ENCODE measurements at regions not wholly inside any gene's neighbourhood (a gene's known extent, or its start where the extent isn't known, plus 50 kb on each side); places are given as distances from the start of the nearest gene placed in this dataset.
"Not testable (repeated sequence)": the region's sequence is repeated elsewhere in the genome, so short reads cannot be mapped to it uniquely, and the experiment has no call there.

DNA sequence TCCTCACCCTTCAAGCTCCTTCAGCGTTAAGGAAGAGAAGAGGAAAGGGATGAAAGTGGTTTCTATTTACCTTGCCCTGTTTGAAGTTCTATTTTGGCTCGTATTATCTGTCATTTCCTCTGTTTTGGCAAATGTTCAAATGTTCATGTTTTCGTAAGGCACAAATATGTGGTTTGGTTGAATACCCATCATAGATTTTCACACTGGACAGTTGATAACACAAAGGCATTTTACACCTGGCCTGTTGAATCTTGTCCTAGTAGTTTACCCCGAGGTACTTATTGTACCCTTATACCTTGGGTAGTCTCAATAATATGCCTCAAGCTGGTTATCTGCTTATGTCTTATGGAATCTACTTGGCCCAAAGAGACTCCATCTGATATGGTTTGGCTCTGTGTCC is 706.9 kb downstream of the METTL15 start:
- no peak for DNase-seq (ENCODE audit: low spot score)

- DNase-seq (ENCODE audit: low spot score), result no peak
These were observed 700.6 kb downstream of the METTL15 start for GRCh38 chr11:28808771-28809170.

DNA sequence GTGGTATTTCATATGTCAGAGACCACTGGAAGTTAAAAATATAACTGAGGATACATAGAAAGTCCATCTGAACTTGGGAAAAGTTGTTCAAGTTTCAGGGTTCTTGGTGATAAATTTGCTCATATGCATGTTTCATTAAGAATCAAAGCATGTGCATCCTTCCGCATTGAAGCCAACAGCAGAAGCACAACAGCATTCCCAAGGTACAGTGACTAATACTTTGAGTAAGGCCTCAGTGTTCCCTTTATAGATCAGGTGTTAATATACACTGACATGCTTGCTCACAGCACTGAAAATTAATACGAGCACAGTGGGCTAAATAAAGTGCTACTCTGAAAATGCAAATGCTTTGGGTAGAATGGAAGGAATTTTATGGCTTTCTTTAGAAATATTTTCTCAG is 691.1 kb downstream of the METTL15 start:
- no peak for DNase-seq (ENCODE audit: low spot score)

GRCh38 chr11:28798286-28798685 is 690.1 kb downstream of the METTL15 start:
- DNase-seq (ENCODE audit: low spot score), result no peak

- no peak for DNase-seq (ENCODE audit: low spot score)
These were observed 689.3 kb downstream of the METTL15 start for GRCh38 chr11:28797536-28797935.

GRCh38 chr11:28794405-28794804 is 686.2 kb downstream of the METTL15 start:
- DNase-seq (ENCODE audit: low spot score), result no peak

GRCh38 chr11:28793282-28793738 is 685.1 kb downstream of the METTL15 start:
- DNase-seq (ENCODE audit: low spot score), result no peak

DNA sequence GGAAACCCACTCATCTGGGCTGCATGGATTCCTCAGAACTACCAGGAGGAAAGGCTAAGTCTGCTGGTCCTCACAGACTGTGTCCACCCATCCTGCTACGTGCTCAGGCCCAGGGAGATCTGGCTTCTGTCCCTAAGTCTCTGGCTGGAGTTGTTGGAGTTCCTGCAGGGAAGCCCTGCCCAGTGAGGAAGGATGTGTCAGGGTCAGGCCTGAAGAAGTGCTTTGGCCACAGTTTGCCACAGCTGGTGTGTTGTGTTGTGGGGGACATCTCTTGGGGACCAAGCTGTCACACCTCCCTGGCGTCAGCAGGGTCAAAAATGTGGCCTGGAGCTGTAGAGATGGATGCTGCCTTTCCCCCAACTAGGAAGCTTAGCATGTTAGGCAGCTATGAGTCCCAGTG is 684.7 kb downstream of the METTL15 start:
- no peak for DNase-seq (ENCODE audit: low spot score)

DNA sequence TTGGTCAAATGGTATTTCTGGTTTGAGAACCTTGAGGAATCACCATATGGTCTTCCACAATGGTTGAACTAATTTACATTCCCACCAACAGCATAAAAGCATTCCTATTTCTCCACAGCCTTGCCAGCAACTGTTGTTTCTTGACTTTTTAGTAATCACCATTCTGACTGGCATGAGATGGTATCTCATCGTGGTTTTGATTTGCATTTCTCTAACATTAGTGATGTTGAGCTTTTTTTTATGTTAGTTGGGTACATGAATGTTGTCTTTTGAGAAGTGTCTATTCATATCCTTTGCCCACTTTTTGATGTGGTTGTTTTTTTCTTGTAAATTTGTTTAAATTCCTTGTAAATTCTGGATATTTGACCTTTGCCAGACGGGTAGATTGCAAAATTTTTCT is 679.7 kb downstream of the METTL15 start:
- DNase-seq (ENCODE audit: low spot score), result not testable (repeated sequence)

DNA sequence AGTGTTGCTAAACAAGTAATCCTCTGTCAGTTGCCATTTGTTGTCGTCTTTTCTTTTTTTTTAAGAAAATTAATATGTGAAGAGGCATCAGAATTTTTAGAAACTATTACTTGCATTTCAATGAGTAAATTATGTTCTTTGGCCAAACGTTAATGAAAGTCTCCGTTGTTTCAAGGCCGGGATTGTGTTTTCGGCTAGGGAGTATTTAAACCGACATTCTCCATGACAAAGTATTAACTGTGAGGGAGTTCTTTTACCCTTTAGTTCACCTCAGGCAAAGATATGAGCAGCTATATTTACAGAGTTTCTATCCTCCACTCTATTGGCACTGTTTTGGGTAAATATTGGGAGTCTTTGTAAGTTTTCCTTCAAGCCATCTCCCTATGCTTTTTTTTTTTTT is 668.9 kb downstream of the METTL15 start:
- DNase-seq (ENCODE audit: low spot score), result no peak

DNA sequence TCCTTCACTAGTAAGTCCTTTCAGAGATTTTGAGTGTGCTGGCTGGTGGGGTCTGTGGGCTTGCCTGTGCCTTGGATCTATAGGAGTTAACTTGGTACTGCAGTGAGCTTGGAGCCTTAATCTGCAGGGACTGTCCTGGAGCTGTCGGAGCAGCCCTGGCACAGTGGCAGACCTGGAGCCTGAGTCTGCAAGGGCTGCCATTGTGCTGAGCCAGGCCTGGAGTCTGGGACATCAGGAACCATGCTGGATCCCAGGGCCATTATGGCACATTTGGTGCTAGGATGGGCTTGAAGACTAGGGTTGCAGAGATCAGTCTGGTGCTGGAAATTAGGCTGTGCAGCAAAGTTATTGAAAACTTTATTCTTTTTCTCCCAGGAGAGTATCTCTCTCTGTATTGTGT is 665.4 kb downstream of the METTL15 start:
- no peak for DNase-seq (ENCODE audit: low spot score)

DNA sequence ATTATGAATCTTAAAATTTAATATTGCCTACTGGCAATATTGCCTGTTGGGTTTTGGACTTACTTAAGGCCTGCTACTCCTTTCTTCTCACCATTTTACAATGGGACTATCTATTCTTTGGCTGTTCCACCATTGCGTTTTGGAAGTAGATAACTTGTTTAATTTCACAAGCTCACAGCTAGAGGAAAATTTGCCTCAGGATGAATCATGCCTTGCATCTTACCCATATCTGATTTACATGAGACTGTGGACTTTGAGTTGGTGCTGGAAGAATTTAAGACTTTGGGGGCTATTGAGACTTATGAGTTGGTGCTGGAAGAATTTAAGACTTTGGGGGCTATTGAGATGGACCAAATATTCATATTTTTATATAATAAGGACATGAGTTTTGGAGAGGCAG is 662.6 kb downstream of the METTL15 start:
- no peak for DNase-seq (ENCODE audit: low spot score)

GRCh38 chr11:28767574-28767973 is 659.4 kb downstream of the METTL15 start:
- DNase-seq (ENCODE audit: low spot score), result no peak

- DNase-seq (ENCODE audit: low spot score), result no peak
These were observed 655.7 kb downstream of the METTL15 start for GRCh38 chr11:28763876-28764275.

GRCh38 chr11:28763151-28763550 is 655.0 kb downstream of the METTL15 start:
- DNase-seq (ENCODE audit: low spot score), result no peak

DNA sequence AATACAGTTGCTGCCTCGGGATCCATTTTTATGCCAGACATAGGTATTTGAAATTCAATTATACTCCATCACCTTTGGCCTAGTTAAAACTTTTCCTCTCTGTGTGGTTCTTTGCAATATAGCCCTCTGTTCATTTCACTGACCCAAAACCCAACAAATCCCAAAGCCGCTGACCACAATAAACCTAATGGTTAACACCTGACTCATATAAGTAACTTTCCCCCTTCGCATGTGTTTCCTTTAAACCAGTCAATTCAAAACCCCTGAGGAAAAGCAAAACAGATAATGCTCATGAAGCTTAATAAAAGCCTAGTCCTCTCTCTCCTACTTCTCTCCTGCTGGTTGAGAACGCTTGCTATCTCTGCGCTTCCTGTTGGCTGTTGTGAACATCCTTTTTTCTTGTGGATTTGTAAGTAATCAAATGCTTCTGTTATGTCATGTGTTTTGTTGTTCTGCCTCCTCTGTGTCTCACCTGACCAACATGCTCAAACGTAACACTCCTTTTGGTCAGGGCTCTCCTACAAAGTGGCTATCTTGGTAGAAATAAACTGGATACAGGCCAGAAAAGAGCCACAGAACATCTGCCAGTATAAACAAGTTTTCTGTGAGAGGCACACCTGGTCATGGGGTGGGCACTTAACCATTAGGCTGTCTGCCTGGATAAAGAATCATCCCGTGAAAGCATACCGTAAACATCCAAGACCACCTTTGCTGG is 652.6 kb downstream of the METTL15 start:
- DNase-seq (ENCODE audit: low spot score), result no peak

DNA sequence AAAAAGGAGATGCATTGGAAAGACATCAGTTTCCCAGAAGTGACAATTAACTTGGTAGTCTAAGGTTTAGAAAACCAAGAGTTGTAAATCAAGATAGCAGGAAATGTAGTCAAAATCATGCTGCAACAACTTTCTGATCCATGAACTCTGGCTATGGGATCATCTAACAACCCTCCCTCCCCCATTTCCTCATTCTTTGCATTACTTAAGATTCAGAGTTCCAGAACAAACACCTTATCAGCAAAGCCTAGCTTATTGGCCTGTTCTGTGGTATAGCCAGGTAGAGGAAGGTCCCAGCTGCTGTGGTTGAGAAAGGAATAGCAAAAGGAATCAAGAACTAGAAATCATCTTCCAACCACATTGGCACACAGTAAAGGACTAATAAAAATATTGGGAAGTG is 651.1 kb downstream of the METTL15 start:
- no peak for DNase-seq (ENCODE audit: low spot score)

DNA sequence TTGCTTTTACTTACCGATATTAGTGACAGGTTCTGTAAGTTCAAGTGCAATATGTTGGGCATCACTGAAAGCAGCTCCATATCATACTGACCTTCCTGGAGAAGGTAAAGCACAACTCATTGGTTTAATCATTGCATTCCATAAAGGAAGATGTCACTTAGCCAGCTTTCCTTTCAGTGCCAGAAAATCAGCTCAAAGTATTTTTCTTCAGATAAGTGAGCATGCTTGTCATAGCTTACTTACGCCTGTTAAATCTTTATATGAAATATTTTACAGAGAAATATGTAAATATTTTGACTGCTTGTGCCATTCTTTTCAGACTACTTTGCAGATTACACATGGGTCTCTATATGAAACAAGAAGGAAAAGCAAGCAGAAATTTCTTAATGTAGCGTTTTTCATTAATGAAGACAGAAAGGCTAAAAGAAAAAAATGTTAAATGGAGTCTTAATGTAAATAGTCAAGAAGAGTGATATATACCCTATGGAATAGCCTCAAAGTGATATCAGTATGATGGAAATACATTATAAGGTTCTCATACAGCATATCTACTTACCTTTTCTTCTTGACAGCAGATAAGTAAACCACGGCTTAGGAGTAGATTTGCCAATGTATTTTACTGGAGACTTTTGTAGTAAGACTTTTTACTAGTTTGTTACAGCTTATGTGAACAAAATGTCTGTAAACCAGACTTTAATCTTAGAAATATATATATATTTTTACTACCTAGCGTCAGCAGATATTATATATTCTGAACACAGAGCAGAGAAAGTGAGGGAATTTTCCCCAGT is 649.7 kb downstream of the METTL15 start:
- no peak for DNase-seq (ENCODE audit: low spot score)

GRCh38 chr11:28756977-28757376 is 648.8 kb downstream of the METTL15 start:
- no peak for DNase-seq (ENCODE audit: low spot score)

DNA sequence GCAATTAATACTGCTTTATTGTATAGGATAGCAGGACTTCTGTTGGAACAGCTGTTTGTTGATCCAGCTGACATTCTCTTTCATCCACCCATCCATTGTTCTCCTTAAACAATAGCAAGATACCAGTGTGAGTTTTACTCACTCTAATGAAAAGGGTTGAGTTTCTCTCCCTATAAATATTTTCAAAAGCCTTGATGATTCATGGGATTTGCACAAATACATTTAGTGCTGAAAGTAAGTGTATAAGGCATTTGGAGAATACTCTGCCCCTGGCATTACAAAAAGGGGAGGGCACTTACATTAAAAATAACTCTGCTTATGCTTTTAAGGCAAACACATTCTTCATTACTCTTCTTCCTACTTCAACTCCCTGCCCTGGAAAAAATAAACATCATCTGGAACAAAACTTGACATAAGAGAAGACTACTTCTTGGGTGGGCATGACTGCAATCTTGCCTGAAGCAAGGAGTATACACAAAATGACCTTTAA is 634.9 kb downstream of the METTL15 start:
- DNase-seq (ENCODE audit: low spot score), result no peak

DNA sequence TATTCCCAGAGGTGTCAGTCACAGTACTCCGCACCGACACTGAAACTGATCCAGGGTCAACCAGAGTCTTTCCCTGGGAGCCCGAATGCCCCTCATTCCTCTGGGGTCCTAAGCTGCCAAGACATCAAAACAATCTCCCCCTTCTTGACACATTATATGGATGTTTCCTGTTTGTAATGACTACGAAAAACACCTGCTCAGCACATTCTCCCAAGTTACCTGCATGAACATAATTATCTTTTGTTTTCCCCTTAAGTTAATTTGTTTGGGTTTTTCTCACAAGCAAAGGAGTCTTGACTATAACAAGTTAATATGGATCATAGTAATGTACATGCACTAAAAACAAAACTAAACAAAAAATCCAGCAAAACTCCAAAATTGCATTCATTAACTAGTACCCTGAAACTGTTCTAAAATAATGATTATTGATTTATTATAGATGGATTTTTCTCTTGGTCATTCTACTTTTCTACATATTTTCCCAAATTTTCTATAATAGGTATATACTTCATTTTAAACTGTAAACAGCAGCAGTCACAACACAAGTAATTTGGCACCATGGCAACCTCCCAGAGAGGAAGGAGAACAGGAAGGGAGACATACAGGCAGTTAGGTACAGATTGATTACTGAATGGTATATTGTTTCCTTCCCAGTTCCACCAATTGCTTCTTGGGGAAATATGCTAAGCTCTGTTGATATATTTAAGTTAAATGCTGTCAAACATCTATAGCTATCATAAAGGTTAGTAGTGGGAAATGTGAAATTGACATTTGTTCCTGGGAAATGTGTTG is 631.5 kb downstream of the METTL15 start:
- no peak for DNase-seq (ENCODE audit: low spot score)

GRCh38 chr11:28738549-28738948 is 630.4 kb downstream of the METTL15 start:
- DNase-seq (ENCODE audit: low spot score), result no peak

- no peak for DNase-seq (ENCODE audit: low spot score)
These were observed 628.1 kb downstream of the METTL15 start for GRCh38 chr11:28736256-28736655.

Measured in HuH-7 (cell line).